ENCODE measurements at regions not wholly inside any gene's neighbourhood (a gene's known extent, or its start where the extent isn't known, plus 50 kb on each side); places are given as distances from the start of the nearest gene placed in this dataset.

DNA sequence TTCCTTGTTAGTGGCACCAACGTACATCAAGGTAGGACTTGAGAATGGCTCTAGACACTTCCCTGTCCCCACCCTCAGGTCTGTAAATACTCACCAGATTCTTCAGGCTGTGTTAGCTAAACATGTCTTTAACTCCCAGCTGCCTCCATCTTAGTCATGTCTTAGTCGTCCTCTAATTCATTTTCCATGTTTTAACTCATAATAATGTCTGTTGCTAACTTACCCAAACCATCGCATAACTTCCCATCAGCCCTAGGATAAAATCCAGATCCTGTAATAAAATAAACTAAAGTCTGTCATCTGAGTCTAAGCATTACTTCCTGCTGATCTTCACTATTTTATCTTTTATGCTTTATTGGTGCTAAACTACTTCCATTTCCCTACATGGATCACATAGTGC, 600.0 kb upstream of the CELF2 start:
- TF ChIP-seq, protein P1, sequence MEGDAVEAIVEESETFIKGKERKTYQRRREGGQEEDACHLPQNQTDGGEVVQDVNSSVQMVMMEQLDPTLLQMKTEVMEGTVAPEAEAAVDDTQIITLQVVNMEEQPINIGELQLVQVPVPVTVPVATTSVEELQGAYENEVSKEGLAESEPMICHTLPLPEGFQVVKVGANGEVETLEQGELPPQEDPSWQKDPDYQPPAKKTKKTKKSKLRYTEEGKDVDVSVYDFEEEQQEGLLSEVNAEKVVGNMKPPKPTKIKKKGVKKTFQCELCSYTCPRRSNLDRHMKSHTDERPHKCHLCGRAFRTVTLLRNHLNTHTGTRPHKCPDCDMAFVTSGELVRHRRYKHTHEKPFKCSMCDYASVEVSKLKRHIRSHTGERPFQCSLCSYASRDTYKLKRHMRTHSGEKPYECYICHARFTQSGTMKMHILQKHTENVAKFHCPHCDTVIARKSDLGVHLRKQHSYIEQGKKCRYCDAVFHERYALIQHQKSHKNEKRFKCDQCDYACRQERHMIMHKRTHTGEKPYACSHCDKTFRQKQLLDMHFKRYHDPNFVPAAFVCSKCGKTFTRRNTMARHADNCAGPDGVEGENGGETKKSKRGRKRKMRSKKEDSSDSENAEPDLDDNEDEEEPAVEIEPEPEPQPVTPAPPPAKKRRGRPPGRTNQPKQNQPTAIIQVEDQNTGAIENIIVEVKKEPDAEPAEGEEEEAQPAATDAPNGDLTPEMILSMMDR (conservative IDR thresholded peaks at IDR 0.05; ENCODE audit: control insufficient read depth, insufficient read depth, low read depth, low read length) = no peak
- no peak for DNase-seq (ENCODE audit: low read depth)

DNA sequence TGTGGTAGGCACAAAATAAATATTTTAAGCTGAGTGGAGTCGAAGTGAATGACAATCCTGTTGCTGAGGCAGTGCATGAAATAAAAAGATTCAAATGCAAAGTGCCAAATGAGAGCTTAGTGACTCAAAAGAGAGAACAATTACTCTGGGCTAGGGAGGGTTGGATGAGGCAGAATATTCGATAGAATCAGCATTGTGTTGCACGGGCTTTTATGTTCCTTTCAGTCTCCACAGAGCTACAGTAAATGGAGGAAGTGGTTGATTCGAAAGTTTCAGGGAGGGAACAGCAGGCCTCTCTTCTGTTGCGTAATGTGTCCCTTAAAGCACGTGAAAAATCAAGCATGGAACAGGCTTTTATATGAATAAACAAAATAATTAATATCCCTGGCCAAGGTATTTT, 599.3 kb upstream of the CELF2 start:
- TF ChIP-seq, protein P1 (conservative IDR thresholded peaks at IDR 0.05; ENCODE audit: control insufficient read depth, insufficient read depth, low read depth, low read length) = no peak
- DNase-seq (ENCODE audit: low read depth) = no peak
- no peak overlapping the region for H3K4me3 ChIP-seq (ENCODE audit: control insufficient read depth, low read depth, low read length)

More for the DNA sequence above, 600.0 kb upstream of the CELF2 start:
- no peak overlapping the region for H3K4me3 ChIP-seq (ENCODE audit: control insufficient read depth, low read depth, low read length)

DNA sequence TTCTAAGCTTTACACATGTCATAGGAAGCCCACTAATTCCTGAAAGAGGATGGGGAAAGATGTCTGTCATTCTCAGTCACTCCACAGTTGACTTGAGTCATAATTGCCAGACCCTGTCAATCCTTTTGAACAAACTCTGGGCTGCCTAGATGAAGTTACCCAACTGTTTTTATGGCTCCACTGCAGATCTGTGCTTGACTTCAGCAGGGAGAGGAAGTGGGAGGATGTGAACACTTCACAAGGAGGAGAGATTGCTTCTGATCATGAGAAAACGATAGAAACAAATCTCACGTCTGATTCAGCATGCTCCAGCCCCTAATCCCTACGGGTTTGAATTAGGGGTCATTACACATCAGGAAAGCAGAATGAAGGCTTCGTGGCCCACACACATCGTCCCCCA, 596.6 kb upstream of the CELF2 start:
- TF ChIP-seq, protein P1 (conservative IDR thresholded peaks at IDR 0.05; ENCODE audit: control insufficient read depth, insufficient read depth, low read depth, low read length) = no peak
- H3K4me3 ChIP-seq (ENCODE audit: control insufficient read depth, low read depth, low read length) = no peak overlapping the region
- DNase-seq (ENCODE audit: low read depth) = no peak

DNA sequence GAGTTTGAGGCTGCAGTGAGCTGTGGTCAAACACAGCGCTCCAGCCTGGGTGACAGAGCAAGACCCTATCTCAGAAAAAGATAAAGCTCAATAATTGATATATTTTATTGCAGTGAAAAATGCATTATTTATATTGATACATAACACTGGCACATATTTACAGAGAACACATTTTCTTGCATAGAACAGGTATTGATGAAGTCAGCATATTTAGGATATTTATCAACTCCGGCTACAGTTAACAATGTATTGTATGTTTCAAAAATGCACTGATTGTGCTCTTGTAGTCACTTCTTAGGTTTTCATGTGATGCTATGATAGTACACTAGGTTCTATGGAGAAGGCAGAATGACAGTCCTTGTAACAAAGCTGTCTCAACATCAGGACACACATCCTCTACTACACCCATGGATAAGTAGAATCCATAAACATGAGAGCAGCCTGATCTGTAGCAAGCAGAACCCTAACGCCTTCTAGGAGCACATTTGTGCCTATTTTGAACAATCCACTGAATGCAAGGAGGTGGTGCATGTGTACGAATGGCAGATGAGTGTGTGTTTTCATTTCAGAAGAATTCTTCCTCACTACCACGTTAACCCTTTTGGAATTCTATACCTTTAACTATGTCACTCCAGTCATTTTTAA, 586.1 kb upstream of the CELF2 start:
- TF ChIP-seq, protein P1 (conservative IDR thresholded peaks at IDR 0.05; ENCODE audit: control insufficient read depth, insufficient read depth, low read depth, low read length) = no peak
- DNase-seq (ENCODE audit: low read depth) = no peak

DNA sequence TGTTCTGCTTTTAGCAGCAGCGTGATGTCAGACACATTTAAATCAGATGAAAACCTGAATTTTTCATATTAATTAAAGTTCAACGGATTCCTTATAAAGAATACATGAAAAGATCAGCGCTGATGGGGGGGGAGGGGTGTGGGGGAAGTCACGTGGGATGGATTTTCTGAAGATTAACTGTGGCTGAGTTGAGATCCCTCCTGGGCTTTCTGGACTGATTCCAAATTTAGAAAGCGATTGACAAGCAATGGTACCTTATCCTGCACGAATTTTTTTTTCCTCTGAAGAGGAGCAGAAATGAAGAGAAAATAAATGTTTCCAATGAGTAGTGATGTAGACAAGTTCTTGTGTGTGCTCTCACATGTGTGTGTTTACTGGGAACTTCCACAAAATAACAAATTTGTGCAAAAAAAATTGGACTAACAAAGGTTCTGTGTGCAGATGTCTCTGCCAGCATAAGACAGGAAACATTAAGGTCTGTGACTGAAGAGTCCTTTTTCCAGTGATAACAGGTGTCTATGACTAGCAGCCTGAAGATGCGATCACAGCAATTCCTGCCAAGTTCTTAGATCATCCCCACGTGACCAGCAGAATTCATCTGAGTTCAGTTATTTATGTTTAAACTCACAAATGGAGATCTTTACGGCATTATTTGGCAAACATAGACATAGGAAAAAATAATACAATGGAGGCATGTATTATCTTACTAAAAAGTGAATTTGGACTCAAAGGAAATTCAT, 585.2 kb upstream of the CELF2 start:
- TF ChIP-seq, protein P1 (conservative IDR thresholded peaks at IDR 0.05; ENCODE audit: control insufficient read depth, insufficient read depth, low read depth, low read length) = no peak
- DNase-seq (ENCODE audit: low read depth) = peak; percentile 48
- H3K4me3 ChIP-seq (ENCODE audit: control insufficient read depth, low read depth, low read length) = no peak overlapping the region

More for the DNA sequence above, 586.1 kb upstream of the CELF2 start:
- H3K4me3 ChIP-seq (ENCODE audit: control insufficient read depth, low read depth, low read length) = no peak overlapping the region

DNA sequence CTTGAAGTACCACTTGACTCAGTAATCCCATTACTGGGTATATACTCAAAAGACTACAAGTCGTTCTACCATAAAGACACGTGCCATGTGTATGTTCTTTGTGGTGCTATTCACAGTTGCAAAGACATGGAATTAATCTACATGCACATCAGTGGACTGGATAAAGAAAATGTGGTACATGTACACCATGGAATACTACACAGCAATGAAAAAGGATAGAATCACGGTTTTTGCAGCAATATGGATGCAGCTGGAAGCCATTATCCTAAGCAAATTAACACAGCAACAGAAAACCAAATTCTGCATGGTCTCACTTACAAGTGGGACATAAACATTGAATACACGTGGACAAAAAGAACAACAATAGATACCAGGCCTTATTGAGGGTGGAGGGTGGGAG, 583.4 kb upstream of the CELF2 start:
- no peak overlapping the region for H3K4me3 ChIP-seq (ENCODE audit: control insufficient read depth, low read depth, low read length)
- TF ChIP-seq, protein P1 (conservative IDR thresholded peaks at IDR 0.05; ENCODE audit: control insufficient read depth, insufficient read depth, low read depth, low read length) = no peak
- DNase-seq (ENCODE audit: low read depth) = no peak
